Uterus (tissue), 3 donors: ENCODE measurements at regions not wholly inside any gene's neighbourhood (a gene's known extent, or its start where the extent isn't known, plus 50 kb on each side); places are given as distances from the start of the nearest gene placed in this dataset.

Experiments
- DNase-seq, 2 donors: peaks; one replicate each; pipeline ENCODE4 v3.0.0-alpha.2; 2019 to 2020
- H3K27ac ChIP-seq, 2 donors: fragments of 200-600 bp; sonication (generic); 1 replicate in 1 of 2; 2 replicates in 1 of 2; pipeline ENCODE4 v1.5.1; 2016 to 2018
- H3K27me3 ChIP-seq, 2 donors: fragments of 200-600 bp; sonication (generic); one replicate each; pipeline ENCODE4 v1.5.1; 2018 to 2019; ENCODE audit warnings: control low read depth in 1 of 2
- H3K36me3 ChIP-seq, 2 donors: fragments of 200-600 bp; sonication (generic); one replicate each; pipeline ENCODE4 v1.5.1; 2019; ENCODE audit warnings: control low read depth in 1 of 2
- H3K4me1 ChIP-seq, 2 donors: fragments of 200-600 bp; sonication (generic); one replicate each; pipeline ENCODE4 v1.5.1; 2018 to 2019; ENCODE audit warnings: control low read depth in 1 of 2
- H3K4me3 ChIP-seq, 2 donors: fragments of 200-600 bp; sonication (generic); 1 replicate in 1 of 2; 2 replicates in 1 of 2; pipeline ENCODE4 v1.5.1; 2018 to 2019; ENCODE audit warnings: mild to moderate bottlenecking in 1 of 2
- H3K9me3 ChIP-seq, 2 donors: fragments of 200-600 bp; sonication (generic); one replicate each; pipeline ENCODE4 v1.5.1; 2019; ENCODE audit warnings: control low read depth in 1 of 2
- POLR2A ChIP-seq, 2 donors: fragments of 450-650 bp; IDR thresholded peaks; one replicate each; pipeline ENCODE4 v1.6.1; 2016; ENCODE audit warnings: antibody characterized with exemption in 2 of 2, mild to moderate bottlenecking in 1 of 2, moderate library complexity in 1 of 2
- intact Hi-C: fragments of 100-400 bp; cut with DNase I; formaldehyde crosslinking; loops from one replicate; pipeline ENCODE4 v1.15.1; 2023; ENCODE audit warnings: low total_unique reads
- TF ChIP-seq, protein P1 (sequence below), 4 experiments: fragments of 200-600 bp in 2 of 4; fragments of 450-650 bp in 2 of 4; sonication (generic) in 2 of 4; IDR thresholded peaks; one replicate each; pipeline ENCODE4 v1.5.1; 2016 to 2019; ENCODE audit warnings: antibody characterized with exemption in 4 of 4, mild to moderate bottlenecking in 2 of 4, moderate library complexity in 1 of 4
- donor health status: DM: yes; HTN: yes; CAD: no.

GRCh38 chr1:104852151-104852550 lies 1102.5 kb downstream of the AMY1C start:
- Histone ChIP-seq H3K36me3 (no peaks in the 10 kb centered on the region), H3K27ac (no peak overlapping the region), H3K27me3 (no peaks in the 10 kb centered on the region), H3K4me1 (no peaks in the 10 kb centered on the region), H3K4me3 (no peak overlapping the region), H3K9me3 (no peaks in the 10 kb centered on the region)
- DNase-seq, result no peak
- TF ChIP-seq, protein P1, sequence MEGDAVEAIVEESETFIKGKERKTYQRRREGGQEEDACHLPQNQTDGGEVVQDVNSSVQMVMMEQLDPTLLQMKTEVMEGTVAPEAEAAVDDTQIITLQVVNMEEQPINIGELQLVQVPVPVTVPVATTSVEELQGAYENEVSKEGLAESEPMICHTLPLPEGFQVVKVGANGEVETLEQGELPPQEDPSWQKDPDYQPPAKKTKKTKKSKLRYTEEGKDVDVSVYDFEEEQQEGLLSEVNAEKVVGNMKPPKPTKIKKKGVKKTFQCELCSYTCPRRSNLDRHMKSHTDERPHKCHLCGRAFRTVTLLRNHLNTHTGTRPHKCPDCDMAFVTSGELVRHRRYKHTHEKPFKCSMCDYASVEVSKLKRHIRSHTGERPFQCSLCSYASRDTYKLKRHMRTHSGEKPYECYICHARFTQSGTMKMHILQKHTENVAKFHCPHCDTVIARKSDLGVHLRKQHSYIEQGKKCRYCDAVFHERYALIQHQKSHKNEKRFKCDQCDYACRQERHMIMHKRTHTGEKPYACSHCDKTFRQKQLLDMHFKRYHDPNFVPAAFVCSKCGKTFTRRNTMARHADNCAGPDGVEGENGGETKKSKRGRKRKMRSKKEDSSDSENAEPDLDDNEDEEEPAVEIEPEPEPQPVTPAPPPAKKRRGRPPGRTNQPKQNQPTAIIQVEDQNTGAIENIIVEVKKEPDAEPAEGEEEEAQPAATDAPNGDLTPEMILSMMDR (IDR thresholded peaks at IDR 0.05), result no peak
- TF ChIP-seq POLR2A (IDR thresholded peaks at IDR 0.05), result no peak
- intact Hi-C loops, result no loop called here

GRCh38 chr1:104853276-104853675 lies 1103.6 kb downstream of the AMY1C start:
- H3K4me3 ChIP-seq, result no peak overlapping the region
- no peaks in the 10 kb centered on the region for H3K36me3 ChIP-seq
- H3K27ac ChIP-seq, result no peak overlapping the region
- H3K4me1 ChIP-seq, result no peaks in the 10 kb centered on the region
- no peak for DNase-seq
- no peaks in the 10 kb centered on the region for H3K9me3 ChIP-seq
- no peaks in the 10 kb centered on the region for H3K27me3 ChIP-seq
- TF ChIP-seq, protein P1 (IDR thresholded peaks at IDR 0.05), result no peak
- no peak for TF ChIP-seq POLR2A (IDR thresholded peaks at IDR 0.05)
- intact Hi-C loops, result no loop called here

- DNase-seq, result no peak
- no peaks in the 10 kb centered on the region for H3K36me3 ChIP-seq
- no peak overlapping the region for H3K4me3 ChIP-seq
- H3K9me3 ChIP-seq, result no peaks in the 10 kb centered on the region
- H3K27me3 ChIP-seq, result no peaks in the 10 kb centered on the region
- intact Hi-C loops, result no loop called here
- TF ChIP-seq POLR2A (IDR thresholded peaks at IDR 0.05), result no peak
- TF ChIP-seq, protein P1 (IDR thresholded peaks at IDR 0.05), result no peak
- H3K4me1 ChIP-seq, result no peaks in the 10 kb centered on the region
- H3K27ac ChIP-seq, result no peak overlapping the region
Observed at GRCh38 chr1:104854529-104854928, 1104.8 kb downstream of the AMY1C start.

DNA sequence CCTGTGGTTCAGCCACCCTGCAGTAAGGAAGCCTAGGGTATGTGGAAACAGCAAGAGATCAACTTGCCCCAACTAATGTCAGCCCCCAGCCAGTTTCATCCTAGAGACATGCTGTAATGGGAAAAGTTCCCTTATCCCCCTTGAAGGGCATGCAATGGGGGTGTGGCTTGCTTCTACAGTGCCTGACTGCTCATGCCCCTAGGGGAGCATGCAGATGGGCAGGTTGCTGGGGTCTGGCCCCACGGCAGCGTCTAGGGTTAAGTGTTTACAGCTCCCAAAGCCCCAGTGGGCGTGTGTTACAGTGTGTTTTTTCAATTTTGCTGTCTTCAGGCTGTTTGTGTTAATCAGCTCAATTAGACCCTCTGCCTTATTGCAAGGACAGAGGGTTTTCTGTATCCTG lies 1105.9 kb downstream of the AMY1C start:
- no peak for TF ChIP-seq POLR2A (IDR thresholded peaks at IDR 0.05)
- TF ChIP-seq, protein P1 (IDR thresholded peaks at IDR 0.05), result no peak
- Histone ChIP-seq H3K27me3 (no peaks in the 10 kb centered on the region), H3K4me3 (no peak overlapping the region), H3K4me1 (no peaks in the 10 kb centered on the region), H3K27ac (no peak overlapping the region), H3K9me3 (no peaks in the 10 kb centered on the region), H3K36me3 (no peaks in the 10 kb centered on the region)
- intact Hi-C loops, result no loop called here
- no peak for DNase-seq

DNA sequence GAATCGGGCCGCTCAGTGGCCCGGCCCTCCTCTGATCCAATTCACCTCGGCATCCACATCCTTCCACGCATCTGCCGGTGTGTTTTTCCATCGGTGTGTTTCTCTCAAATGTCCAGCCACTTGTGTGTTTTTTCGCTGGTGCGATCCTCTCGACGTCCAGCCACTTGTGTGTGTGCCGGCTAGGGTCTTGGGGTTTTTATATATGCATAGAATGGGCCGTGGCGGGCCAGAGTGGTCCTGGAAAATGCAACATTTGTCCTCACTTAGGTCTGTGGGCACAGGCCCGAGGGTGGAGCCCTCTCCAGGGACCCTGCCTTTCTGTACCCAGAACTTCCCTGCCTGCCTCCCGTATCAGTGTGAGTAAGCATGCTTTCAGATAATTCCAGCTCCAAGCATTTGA lies 1106.4 kb downstream of the AMY1C start:
- intact Hi-C loops, result no loop called here
- Histone ChIP-seq H3K4me3 (no peak overlapping the region), H3K36me3 (no peaks in the 10 kb centered on the region), H3K9me3 (no peaks in the 10 kb centered on the region), H3K4me1 (no peaks in the 10 kb centered on the region), H3K27me3 (no peaks in the 10 kb centered on the region), H3K27ac (no peak overlapping the region)
- TF ChIP-seq, protein P1 (IDR thresholded peaks at IDR 0.05), result no peak
- no peak for TF ChIP-seq POLR2A (IDR thresholded peaks at IDR 0.05)
- no peak for DNase-seq
